Stimulated activated memory B cell treated with anti-CD40 and anti-IgM and Interleukin-4, amounts not matched to agents 10 μg/mL and 1 μg/mL and 100 μg/mL, for 72 hours (primary cell): ENCODE measurements at regions not wholly inside any gene's neighbourhood (a gene's known extent, or its start where the extent isn't known, plus 50 kb on each side); places are given as distances from the start of the nearest gene placed in this dataset.
"Not testable (repeated sequence)": the region's sequence is repeated elsewhere in the genome, so short reads cannot be mapped to it uniquely, and the experiment has no call there.

Experiments used
- ATAC-seq: fragments of 150-1000 bp; cut with Tn5 transposase; 2 replicates; pipeline ENCODE4 v1.10.0; 2021
- H3K27ac Mint-ChIP-seq: one replicate; pipeline ENCODE4 v1.8.0; 2022; ENCODE audit warnings: mild to moderate bottlenecking, mixed read lengths
- H3K27me3 Mint-ChIP-seq: one replicate; pipeline ENCODE4 v1.8.0; 2022; ENCODE audit warnings: mixed read lengths
- H3K36me3 Mint-ChIP-seq: one replicate; pipeline ENCODE4 v1.8.0; 2022; ENCODE audit warnings: mixed read lengths
- H3K4me1 Mint-ChIP-seq: one replicate; pipeline ENCODE4 v1.8.0; 2022; ENCODE audit warnings: mixed read lengths
- H3K4me3 Mint-ChIP-seq: one replicate; pipeline ENCODE4 v1.8.0; 2022; ENCODE audit warnings: mild to moderate bottlenecking, moderate library complexity, mixed read lengths
- H3K9me3 Mint-ChIP-seq: one replicate; pipeline ENCODE4 v1.8.0; 2022; ENCODE audit warnings: mixed read lengths

GRCh38 chr10:45151467-45152214 lies 150.9 kb downstream of the ZNF22 start:
- Mint-ChIP-seq H3K4me3 (no peak overlapping the region), H3K4me1 (no peaks in the 10 kb centered on the region), H3K27ac (no peak overlapping the region), H3K9me3 (no peaks in the 10 kb centered on the region), H3K27me3 (peaks cover 17% of the 10 kb centered on the region), H3K36me3 (no peaks in the 10 kb centered on the region)
- peak; percentile 28 for ATAC-seq

- H3K9me3 Mint-ChIP-seq = no peaks in the 10 kb centered on the region
- no peak for ATAC-seq
- no peaks in the 10 kb centered on the region for H3K36me3 Mint-ChIP-seq
- no peak overlapping the region for H3K4me3 Mint-ChIP-seq
- peaks cover 20% of the 10 kb centered on the region for H3K27me3 Mint-ChIP-seq
- H3K27ac Mint-ChIP-seq = no peak overlapping the region
- H3K4me1 Mint-ChIP-seq = no peaks in the 10 kb centered on the region
These were observed 152.0 kb downstream of the ZNF22 start for GRCh38 chr10:45152726-45153125.

GRCh38 chr10:45154502-45154901 lies 153.8 kb downstream of the ZNF22 start:
- Mint-ChIP-seq H3K9me3 (no peaks in the 10 kb centered on the region), H3K27me3 (peaks cover 20% of the 10 kb centered on the region), H3K4me3 (no peak overlapping the region), H3K27ac (no peak overlapping the region), H3K4me1 (no peaks in the 10 kb centered on the region), H3K36me3 (no peaks in the 10 kb centered on the region)
- ATAC-seq = no peak

- Mint-ChIP-seq H3K27ac (no peak overlapping the region), H3K27me3 (peaks cover 20% of the 10 kb centered on the region), H3K4me3 (no peak overlapping the region), H3K9me3 (no peaks in the 10 kb centered on the region), H3K4me1 (no peaks in the 10 kb centered on the region), H3K36me3 (no peaks in the 10 kb centered on the region)
- ATAC-seq = no peak
These were observed 155.1 kb downstream of the ZNF22 start for GRCh38 chr10:45155784-45156183.

DNA sequence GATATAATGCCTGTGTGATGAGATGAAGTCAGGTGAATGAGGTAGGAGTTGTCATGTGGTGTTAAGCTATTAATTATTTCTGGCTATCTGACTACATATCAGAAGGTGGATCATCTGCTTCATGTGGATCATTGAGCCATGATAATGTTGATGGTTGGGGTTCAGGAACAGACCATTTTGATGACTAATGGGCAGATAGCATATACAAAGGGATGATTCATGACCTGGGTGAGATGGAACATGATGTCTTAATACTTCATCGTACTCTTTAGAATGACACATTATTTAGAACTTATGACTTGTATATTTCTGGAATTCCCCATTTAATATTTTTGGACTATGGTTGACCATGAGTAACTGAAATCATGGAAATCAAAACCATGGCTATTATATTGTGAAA lies 155.1 kb downstream of the OR13A1 start:
- Mint-ChIP-seq H3K27me3 (peaks cover 36% of the 10 kb centered on the region), H3K4me3 (no peak overlapping the region), H3K4me1 (no peaks in the 10 kb centered on the region), H3K36me3 (no peaks in the 10 kb centered on the region), H3K27ac (no peak overlapping the region), H3K9me3 (no peaks in the 10 kb centered on the region)
- ATAC-seq = no peak

- Mint-ChIP-seq H3K9me3 (no peaks in the 10 kb centered on the region), H3K4me3 (no peak overlapping the region), H3K27me3 (peaks cover 19% of the 10 kb centered on the region), H3K4me1 (no peaks in the 10 kb centered on the region), H3K27ac (no peak overlapping the region), H3K36me3 (no peaks in the 10 kb centered on the region)
- ATAC-seq = peak; percentile 8
These were observed 152.0 kb downstream of the OR13A1 start for GRCh38 chr10:45163315-45163975.

- H3K27ac Mint-ChIP-seq = not testable (repeated sequence)
These were observed 139.8 kb downstream of the OR13A1 start for GRCh38 chr10:45175520-45176118.

DNA sequence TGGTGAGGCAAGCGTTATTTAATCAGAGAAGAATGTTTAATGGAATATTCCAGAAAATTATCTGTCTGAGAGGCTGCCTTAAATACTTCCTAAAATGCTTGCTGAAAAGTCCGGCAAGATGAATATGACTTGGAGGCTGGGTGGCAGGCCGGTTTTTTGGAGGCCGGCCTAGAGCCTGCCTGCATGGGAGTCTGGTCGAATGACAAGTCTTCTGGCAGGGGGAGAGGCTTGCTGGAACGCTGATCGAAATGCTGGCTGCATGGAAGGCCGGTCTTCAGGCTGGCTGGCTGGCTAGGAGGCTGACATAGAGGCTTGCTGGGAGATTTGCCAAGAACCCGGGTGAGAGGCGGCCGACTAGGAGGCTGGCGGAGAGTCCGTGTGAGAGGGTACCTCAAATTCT lies 135.7 kb downstream of the OR13A1 start:
- Mint-ChIP-seq H3K9me3 (no peaks in the 10 kb centered on the region), H3K4me3 (no peak overlapping the region), H3K27ac (no peak overlapping the region), H3K4me1 (no peaks in the 10 kb centered on the region), H3K27me3 (peaks cover 22% of the 10 kb centered on the region), H3K36me3 (no peaks in the 10 kb centered on the region)
- no peak for ATAC-seq

More at GRCh38 chr10:45175520-45176118, 139.8 kb downstream of the OR13A1 start:
- not testable (repeated sequence) for ATAC-seq, H3K36me3 Mint-ChIP-seq, H3K4me3 Mint-ChIP-seq, H3K4me1 Mint-ChIP-seq, H3K9me3 Mint-ChIP-seq
- peaks cover 21% of the 10 kb centered on the region for H3K27me3 Mint-ChIP-seq

DNA sequence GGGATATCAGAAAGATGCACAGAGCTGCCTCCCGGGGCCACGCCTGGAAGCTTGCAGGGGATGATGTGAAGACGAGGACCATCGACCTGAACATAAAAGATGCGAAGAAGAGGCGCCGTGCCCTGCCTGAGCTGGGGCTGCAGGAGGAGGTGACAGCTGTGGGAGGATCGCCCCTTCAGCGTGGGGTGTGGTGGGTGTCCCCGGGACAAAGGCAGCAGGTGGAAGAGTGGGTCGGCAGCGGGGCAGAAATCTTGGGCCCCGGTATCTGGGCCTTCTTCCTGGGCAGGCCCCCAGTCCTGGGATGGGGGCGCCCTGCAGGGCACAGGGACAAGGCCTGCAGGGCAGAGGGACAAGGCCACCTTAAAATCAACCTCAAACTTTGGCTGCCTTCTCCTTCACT lies 134.9 kb downstream of the OR13A1 start:
- ATAC-seq = no peak
- Mint-ChIP-seq H3K4me3 (no peak overlapping the region), H3K4me1 (no peaks in the 10 kb centered on the region), H3K27ac (no peak overlapping the region), H3K36me3 (no peaks in the 10 kb centered on the region), H3K27me3 (peaks cover 22% of the 10 kb centered on the region), H3K9me3 (no peaks in the 10 kb centered on the region)

GRCh38 chr10:45180946-45181875 lies 134.2 kb downstream of the OR13A1 start:
- no peak overlapping the region for H3K27ac Mint-ChIP-seq
- no peak overlapping the region for H3K4me3 Mint-ChIP-seq
- no peaks in the 10 kb centered on the region for H3K4me1 Mint-ChIP-seq
- ATAC-seq = no peak
- H3K36me3 Mint-ChIP-seq = no peaks in the 10 kb centered on the region
- H3K9me3 Mint-ChIP-seq = no peaks in the 10 kb centered on the region
- H3K27me3 Mint-ChIP-seq = peaks cover 22% of the 10 kb centered on the region

DNA sequence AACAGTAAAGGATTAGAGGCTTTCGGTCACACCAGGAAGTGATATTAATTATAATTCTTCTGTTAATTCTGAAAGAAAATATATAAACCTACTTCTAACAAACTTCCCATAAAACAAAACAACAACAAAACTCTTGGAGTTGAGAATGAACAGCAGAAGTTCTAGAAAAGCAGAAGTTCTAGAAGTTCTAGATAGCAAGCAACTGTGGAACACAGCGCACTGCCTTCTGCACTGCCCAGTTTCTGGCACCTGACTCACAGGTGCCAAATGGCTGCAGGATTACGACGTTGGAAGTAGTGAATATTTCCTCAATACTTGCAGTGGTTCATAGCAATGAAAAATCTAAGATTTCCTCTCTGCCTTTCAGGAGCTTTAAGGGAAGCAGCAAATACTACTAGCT lies 132.2 kb downstream of the OR13A1 start:
- Mint-ChIP-seq H3K4me3 (no peak overlapping the region), H3K9me3 (no peaks in the 10 kb centered on the region), H3K36me3 (no peaks in the 10 kb centered on the region), H3K27ac (no peak overlapping the region), H3K4me1 (no peaks in the 10 kb centered on the region), H3K27me3 (peaks cover 22% of the 10 kb centered on the region)
- no peak for ATAC-seq

DNA sequence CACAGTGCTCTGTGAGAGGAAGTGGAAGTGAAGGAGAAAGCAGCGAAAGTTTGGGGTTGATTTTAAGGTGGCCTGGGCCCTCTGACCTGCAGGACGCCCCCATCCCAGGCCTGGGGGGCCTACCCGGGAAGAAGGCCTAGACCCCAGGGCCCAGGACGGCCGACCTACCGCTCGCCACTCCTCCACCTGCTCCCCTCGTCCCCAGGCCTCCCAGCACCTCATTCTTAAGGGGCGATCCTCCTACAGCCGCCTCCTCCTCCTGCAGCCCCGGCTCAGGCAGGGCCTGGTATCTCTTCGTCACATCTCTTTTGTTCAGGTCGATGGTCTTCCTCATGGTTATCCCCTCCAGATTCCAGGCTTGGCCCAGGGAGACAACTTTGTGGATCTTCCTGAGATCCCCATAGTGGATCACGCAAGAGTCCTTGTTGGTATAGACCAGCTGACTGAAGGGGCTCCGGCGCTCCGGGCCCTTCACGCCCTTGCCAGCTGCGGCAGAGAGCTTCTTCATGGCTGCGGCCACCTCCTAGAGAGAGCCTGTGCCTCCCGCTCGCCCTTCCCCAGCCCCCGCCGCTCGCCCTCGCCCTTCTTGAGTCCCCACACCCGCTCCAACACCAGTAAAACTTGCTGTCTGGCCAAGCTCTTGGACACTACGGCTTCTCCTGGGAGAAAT lies 117.5 kb downstream of the OR13A1 start:
- Mint-ChIP-seq H3K4me1 (no peaks in the 10 kb centered on the region), H3K27ac (no peak overlapping the region), H3K9me3 (no peaks in the 10 kb centered on the region), H3K27me3 (no peaks in the 10 kb centered on the region), H3K36me3 (no peaks in the 10 kb centered on the region), H3K4me3 (no peak overlapping the region)
- peak; percentile 20 for ATAC-seq

DNA sequence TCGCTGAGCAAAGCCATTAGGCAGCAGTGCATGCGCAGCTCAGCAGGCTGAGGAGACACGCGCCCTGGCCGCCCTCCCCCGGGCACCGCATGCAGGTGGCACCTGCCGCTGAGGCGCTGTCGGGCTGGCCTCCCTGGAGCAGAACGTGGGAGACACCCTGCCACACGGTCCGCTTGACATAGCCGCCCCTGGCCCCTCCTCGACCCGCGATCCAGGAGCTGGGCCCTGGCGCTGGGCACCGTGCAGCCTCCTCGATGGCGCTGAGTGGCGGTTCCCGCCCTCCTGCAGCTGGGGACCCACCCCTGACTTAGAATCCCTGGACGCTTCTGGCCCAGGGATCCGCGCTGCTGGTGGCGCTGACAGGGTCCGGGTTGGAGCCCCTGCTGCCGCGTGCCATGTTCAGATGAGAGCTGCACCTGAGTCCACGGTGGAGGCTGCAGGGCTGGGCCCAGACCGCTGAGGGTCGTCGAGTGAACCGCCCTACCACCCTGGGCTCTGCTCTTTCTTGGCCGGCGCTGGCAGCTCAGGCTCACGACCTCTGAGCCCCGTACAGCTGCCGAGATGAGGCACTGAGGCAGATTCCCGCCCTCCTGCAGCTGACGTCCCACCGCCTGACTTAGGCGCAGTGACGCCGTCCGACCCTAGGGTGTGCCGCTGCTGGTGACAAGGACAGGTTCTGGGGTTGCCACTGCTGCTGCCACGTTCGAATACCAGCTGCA lies 116.8 kb downstream of the OR13A1 start:
- H3K27me3 Mint-ChIP-seq = no peaks in the 10 kb centered on the region
- ATAC-seq = peak; percentile 39

DNA sequence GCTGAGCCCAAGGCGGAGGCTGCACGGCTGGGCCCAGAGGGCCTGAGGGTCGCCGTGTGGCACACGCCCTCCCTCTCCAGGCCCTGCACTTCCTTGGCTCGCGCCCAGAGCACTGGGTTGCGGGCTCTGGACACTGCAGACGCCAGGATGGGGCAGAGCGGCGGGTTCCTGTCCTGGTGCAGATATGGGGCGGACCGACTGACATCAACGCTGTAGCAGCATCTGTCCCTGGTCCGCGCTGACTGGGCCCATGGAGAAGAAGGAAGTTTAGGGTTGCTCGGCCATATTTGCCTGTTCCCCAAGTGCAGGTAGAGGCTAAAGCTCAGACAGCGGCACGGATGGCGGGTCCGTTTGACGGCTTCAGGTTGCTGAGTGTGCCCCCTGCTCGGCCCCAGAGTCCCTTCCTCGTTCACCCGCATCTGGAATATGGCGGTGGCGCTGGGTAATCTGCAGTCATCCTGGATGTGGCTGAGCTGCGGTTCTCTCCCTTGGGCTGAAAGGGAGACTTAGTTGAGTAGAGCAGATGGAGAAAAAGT lies 116.1 kb downstream of the OR13A1 start:
- H3K27me3 Mint-ChIP-seq = no peaks in the 10 kb centered on the region
- H3K9me3 Mint-ChIP-seq = no peaks in the 10 kb centered on the region
- H3K27ac Mint-ChIP-seq = no peak overlapping the region
- H3K4me1 Mint-ChIP-seq = no peaks in the 10 kb centered on the region
- H3K36me3 Mint-ChIP-seq = no peaks in the 10 kb centered on the region
- no peak for ATAC-seq
- H3K4me3 Mint-ChIP-seq = no peak overlapping the region

More for the DNA sequence above, 116.8 kb downstream of the OR13A1 start:
- no peaks in the 10 kb centered on the region for H3K9me3 Mint-ChIP-seq
- no peak overlapping the region for H3K4me3 Mint-ChIP-seq
- no peak overlapping the region for H3K27ac Mint-ChIP-seq
- no peaks in the 10 kb centered on the region for H3K36me3 Mint-ChIP-seq
- no peaks in the 10 kb centered on the region for H3K4me1 Mint-ChIP-seq
